HPDE6-E6E7 (cell line): ENCODE measurements at regions not wholly inside any gene's neighbourhood (a gene's known extent, or its start where the extent isn't known, plus 50 kb on each side); places are given as distances from the start of the nearest gene placed in this dataset.
"Not testable (repeated sequence)": the region's sequence is repeated elsewhere in the genome, so short reads cannot be mapped to it uniquely, and the experiment has no call there.

ENCODE experiments used
- DNase-seq: peaks from one replicate; pipeline ENCODE4 v3.0.0; 2011; ENCODE audit warnings: missing footprints; ENCODE audit errors: extremely low spot score

- no peak for DNase-seq
These were observed 174.5 kb upstream of the TSC22D1 start for GRCh38 chr13:44750630-44751029.

GRCh38 chr13:44749906-44750305 lies 173.8 kb upstream of the TSC22D1 start:
- no peak for DNase-seq

DNA sequence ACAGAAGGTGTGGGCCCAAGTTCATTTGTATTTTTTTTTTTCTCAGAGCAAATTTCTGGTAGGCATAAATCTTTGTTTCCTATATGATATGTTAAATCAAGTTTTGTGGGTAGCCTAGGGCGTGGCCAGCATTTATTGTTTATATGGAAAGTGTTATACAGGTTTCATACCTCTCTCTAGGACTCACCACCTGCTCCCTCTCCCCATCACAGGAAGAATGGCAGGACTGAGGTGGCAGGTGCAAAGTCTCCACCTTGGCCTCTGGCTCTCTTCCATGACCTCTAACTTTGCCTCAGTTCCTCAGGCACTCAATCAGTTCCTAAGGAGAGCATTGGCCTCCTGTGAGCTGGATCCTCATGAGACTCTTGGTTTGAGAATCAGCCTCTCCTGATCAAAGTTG lies 172.3 kb upstream of the TSC22D1 start:
- DNase-seq: no peak

DNA sequence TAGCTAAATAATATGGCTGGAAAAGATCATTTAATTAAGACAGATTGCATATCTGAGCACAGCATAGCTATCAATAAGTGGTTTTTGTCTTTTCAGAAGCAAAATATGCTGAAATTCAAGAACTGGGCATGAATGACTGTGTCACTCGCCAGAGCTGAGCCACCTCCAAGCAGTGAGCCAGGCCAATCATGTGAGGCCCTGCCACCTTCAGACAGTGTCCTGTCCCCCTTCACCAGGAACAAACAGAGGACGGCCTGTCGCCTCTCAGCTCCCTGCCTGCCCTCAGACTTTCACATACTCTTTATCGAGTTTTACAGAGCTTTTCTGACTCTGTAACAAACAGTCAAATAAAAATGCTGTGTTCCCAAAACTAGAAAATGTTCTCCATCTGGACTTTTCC lies 171.0 kb upstream of the TSC22D1 start:
- DNase-seq: no peak

GRCh38 chr13:44746690-44747089 lies 170.6 kb upstream of the TSC22D1 start:
- DNase-seq: no peak

GRCh38 chr13:44744880-44745633 lies 168.9 kb upstream of the TSC22D1 start:
- peak; percentile 58 for DNase-seq

- no peak for DNase-seq
These were observed 163.4 kb upstream of the TSC22D1 start for GRCh38 chr13:44739539-44739938.

DNA sequence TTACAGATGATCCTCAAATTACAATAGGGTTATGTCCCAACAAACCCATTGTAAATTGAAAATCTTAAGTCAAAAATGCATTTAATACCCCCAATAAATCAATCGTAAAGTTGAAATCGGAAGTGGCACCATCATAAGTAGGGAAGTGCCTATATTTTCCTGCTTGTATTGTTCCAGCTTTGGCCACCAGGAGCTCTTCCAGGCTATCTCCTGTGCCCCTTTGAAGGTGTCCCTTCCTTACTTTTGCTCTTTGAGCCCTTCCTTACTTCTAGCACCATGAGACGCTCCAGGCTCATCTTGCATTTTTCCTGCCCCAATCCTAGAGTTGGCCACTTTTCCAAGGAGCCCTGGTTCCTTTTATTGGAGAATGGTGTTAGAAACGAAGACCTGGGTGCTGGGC lies 163.0 kb upstream of the TSC22D1 start:
- no peak for DNase-seq

- DNase-seq: no peak
These were observed 162.3 kb upstream of the TSC22D1 start for GRCh38 chr13:44738463-44738862.

GRCh38 chr13:44735806-44736205 lies 159.7 kb upstream of the TSC22D1 start:
- DNase-seq: no peak

DNA sequence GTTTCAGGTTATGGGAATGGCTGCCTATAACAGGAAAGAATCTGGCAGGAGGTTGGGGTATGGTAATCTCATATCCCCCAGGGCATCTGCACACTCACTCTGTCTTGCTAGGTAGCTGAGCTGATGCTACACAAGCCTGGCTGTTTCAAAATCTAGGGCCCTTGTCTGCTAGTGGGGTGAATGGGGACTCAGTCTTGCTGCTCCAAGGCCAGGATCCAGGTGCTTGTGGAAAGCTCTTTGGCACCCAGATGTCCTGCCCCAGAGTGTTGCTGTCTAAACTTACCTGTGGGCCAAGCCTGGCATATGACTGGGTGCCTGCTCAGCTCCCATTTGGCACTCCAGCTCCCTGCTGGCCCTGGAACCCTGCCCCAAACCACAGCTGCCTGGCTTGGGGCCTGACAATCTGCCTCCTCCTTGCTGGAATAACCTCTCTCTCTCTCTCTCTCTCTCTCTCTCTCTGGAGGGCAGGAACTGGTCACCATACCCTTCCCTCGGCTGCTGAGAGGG lies 158.1 kb upstream of the TSC22D1 start:
- no peak for DNase-seq

GRCh38 chr13:44732503-44733098 lies 156.5 kb upstream of the TSC22D1 start:
- no peak for DNase-seq

DNA sequence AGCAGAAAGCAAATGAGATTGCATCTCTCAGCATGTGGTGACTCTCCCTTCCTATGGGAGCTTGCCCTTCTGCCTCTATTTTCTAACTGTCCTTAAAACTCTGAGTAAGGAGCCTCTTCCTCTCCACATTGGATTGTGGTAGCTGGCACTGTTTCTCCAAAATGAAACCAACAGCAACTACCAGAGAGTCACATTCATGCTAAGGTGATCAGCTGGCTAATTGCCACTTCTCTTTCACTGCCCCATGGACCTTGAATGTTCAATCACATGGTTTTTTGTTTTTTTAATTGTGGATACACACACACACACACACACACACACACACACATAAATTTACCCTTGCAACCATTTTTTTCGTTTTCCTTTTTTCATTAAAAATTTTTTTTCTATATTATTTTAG lies 154.7 kb upstream of the TSC22D1 start:
- no peak for DNase-seq

GRCh38 chr13:44730099-44730498 lies 154.0 kb upstream of the TSC22D1 start:
- DNase-seq: no peak

GRCh38 chr13:44727591-44727990 lies 151.5 kb upstream of the TSC22D1 start:
- not testable (repeated sequence) for DNase-seq

DNA sequence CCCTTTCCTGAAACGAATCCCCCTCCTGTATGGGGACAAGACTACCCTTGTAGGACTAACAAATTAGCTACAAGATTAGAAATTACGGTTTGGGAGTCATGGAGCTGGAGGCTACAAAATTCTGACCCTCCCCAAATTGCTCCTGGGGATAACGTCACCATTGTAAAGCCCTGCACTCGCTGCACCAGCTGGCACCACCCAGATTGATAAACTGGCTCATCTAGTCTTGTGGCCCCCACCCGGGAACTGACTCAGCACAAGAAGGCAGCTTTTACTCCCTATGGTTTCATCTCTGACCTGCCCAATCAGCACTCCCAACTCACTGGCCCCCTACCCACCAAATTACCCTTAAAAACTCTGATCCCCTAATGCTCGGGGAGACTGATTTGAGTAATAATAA lies 150.6 kb upstream of the TSC22D1 start:
- DNase-seq: no peak

DNA sequence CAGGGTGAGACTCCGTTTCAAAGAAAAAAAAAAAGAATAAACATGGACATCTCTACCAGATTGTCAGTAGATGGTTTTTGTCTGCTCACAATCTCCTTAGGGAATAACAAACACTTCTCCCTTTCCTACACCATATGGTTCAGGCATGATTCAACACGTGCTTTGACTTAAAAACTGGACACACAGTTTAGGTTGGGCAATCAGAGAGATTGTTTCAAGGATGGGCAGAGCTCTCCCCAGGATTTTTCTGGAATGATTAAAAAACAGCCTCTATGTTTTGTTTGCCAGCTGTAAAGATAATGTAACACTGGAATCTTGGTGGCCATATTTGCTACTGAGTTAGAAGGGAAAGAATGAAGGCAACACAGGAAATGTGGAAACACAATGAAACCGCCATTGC lies 150.1 kb upstream of the TSC22D1 start:
- no peak for DNase-seq

DNA sequence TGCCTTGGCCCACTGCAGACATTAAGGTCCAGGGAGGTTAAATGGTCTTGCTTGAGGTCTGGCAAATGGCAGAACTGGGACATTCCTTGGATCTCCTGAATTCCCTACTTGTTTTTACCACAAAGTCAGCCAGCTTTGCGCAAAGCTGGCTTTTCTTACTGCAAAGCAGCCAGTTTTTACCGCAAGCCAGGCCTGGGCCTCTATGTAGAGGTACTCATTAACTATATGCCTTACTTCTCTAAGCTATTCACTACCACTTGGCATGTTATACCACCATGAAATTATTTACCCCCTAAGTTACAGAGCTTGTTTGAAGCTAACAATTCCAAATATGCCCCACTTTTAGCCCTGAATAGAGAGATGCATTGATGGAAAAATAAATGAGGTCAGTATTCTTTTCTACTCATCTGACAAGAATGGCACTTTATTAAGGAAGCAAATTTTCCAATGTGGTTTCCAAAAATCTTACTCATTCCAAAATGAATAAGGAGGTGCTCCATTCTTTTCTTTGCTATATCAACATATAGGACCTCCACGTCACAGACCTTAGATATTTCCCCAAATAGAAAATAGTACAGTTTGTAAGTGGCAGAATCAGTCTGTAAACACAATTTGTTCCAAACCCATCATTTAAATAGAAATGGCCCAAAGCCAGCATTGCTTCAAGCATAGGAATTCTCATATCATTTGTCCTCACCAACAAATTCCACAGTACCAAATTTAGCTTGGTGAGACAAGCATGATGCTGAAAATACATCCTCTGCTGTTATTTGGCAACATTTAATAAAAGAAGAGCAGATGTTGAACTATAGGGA lies 143.9 kb upstream of the TSC22D1 start:
- no peak for DNase-seq

GRCh38 chr13:44718467-44718866 lies 142.3 kb upstream of the TSC22D1 start:
- DNase-seq: no peak

DNA sequence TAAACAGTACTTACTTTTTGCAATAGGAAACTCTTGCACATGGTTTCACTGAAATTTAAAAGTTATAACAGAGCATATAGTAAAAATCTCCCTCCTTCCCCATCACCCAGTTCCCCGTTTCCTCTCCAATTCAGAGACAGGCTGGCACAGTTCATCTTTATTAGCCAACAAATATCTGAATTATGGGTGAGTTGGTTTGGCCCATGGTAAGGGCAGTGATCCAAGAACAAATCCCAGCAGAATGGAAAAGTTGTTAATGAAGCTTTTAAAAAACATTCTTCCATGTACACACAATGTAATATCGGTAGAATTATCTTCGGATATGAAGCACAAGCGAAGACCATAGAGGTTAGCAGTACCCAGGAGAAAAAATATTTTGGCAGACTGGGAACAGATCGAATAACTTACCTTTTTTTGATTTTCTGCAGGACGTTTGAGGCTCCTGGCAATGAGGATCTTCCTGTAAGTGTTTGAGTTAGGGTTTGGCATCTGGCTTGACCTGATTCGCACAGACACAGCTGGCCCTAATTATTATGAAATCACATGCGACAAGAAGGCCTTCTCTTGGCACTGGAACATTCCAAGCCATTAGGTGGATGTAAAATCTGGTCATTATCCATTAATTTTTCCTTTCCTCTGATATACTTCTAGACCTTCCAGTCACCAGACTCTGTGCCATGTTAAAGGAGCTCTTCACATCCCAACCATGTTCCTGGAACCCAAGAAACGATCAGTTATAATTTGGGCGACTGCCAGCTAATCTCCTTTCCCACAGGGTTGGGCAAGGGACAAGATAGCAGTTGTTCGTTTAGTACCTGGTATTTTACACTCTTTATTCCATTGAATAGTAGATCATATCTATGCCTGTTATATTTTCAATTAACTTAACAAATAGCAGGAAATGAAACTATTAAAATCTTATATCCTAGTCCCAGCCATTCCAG lies 139.4 kb upstream of the TSC22D1 start:
- no peak for DNase-seq

DNA sequence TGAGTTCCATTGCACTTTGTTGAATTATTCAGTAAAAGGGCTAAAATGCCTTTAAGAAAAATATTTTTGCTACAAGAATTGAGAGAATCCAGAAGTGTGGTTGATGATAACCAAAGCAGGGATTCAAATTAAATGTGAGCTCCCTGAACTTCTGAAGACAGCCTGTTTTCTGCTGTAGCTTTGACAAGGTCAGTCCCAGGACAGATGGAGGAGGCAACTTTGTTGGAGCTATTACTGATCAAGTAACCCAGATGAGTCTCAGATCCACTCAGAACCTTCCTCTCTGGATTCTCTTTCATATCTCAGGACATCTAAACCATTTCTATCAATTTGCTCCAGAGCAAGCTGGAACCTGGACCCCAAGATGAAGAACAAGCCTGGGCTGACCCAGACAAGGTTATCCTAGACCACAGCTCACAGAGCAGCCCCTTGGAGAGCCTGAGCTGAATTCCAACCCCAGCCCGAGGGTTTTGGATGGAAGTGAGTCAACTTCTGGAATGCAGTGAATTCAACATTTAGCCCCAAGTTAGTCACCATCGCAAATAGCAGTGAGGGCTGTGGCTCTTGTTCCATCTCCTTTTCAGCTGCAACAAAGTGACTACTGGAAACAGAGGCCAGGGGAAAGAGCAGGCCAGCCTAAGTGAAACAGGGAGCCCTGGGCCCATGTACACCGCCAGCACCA lies 137.8 kb upstream of the TSC22D1 start:
- DNase-seq: peak; percentile 12
